Activated naive CD8-positive, alpha-beta T cell treated with anti-CD3 and anti-CD28 coated beads, Interleukin-2, amount 10 ng/mL, durations not matched to agents 7 days and 5 days (primary cell): ENCODE measurements at regions not wholly inside any gene's neighbourhood (a gene's known extent, or its start where the extent isn't known, plus 50 kb on each side); places are given as distances from the start of the nearest gene placed in this dataset.

ENCODE experiments used
- ATAC-seq: fragments of 150-1000 bp; cut with Tn5 transposase; one replicate; pipeline ENCODE4 v1.10.0; 2021; ENCODE audit warnings: low read depth, moderate library complexity
- POLR2A ChIA-PET: fragments of 350-600 bp; sonication (Branson Sonifier 250); formaldehyde crosslinking; loops from one replicate; lab custom pipeline; 2021; ENCODE audit warnings: antibody characterized with exemption; lab: Charles Lee
- DNase-seq: peaks from one replicate; pipeline ENCODE4 v3.0.0; 2021
- H3K27ac Mint-ChIP-seq: one replicate; pipeline ENCODE4 v1.8.0; 2022; ENCODE audit warnings: mild to moderate bottlenecking, mixed read lengths
- H3K27me3 Mint-ChIP-seq: one replicate; pipeline ENCODE4 v1.8.0; 2022; ENCODE audit warnings: mild to moderate bottlenecking, moderate library complexity, mixed read lengths
- H3K36me3 Mint-ChIP-seq: one replicate; pipeline ENCODE4 v1.8.0; 2021; ENCODE audit warnings: mild to moderate bottlenecking, mixed read lengths
- H3K4me1 Mint-ChIP-seq: one replicate; pipeline ENCODE4 v1.8.0; 2021; ENCODE audit warnings: mixed read lengths
- H3K4me3 Mint-ChIP-seq: one replicate; pipeline ENCODE4 v1.8.0; 2022; ENCODE audit warnings: mild to moderate bottlenecking, moderate library complexity, mixed read lengths
- H3K9me3 Mint-ChIP-seq: one replicate; pipeline ENCODE4 v1.8.0; 2021; ENCODE audit warnings: mixed read lengths

GRCh38 chr5:2106721-2107120, 224.0 kb upstream of the IRX4 start:
- Mint-ChIP-seq H3K4me3 (no peak overlapping the region), H3K27me3 (peaks cover 4% of the 10 kb centered on the region), H3K36me3 (no peaks in the 10 kb centered on the region), H3K27ac (no peak overlapping the region), H3K9me3 (peaks cover 6% of the 10 kb centered on the region), H3K4me1 (no peaks in the 10 kb centered on the region)
- DNase-seq = no peak
- ATAC-seq = no peak
- POLR2A ChIA-PET = no interaction called here

- Mint-ChIP-seq H3K4me1 (no peaks in the 10 kb centered on the region), H3K4me3 (no peak overlapping the region), H3K9me3 (peaks cover 6% of the 10 kb centered on the region), H3K36me3 (no peaks in the 10 kb centered on the region), H3K27me3 (peaks cover 6% of the 10 kb centered on the region), H3K27ac (no peak overlapping the region)
- ATAC-seq = no peak
- DNase-seq = no peak
- POLR2A ChIA-PET = no interaction called here
Observed at GRCh38 chr5:2105141-2105540, 222.4 kb upstream of the IRX4 start.

- POLR2A ChIA-PET = no interaction called here
- Mint-ChIP-seq H3K27ac (no peak overlapping the region), H3K36me3 (no peaks in the 10 kb centered on the region), H3K4me3 (no peak overlapping the region), H3K27me3 (peaks cover 6% of the 10 kb centered on the region), H3K4me1 (no peaks in the 10 kb centered on the region), H3K9me3 (peaks cover 6% of the 10 kb centered on the region)
- DNase-seq (no peak), ATAC-seq (no peak)
Observed at GRCh38 chr5:2103940-2104339, 221.2 kb upstream of the IRX4 start.

DNA sequence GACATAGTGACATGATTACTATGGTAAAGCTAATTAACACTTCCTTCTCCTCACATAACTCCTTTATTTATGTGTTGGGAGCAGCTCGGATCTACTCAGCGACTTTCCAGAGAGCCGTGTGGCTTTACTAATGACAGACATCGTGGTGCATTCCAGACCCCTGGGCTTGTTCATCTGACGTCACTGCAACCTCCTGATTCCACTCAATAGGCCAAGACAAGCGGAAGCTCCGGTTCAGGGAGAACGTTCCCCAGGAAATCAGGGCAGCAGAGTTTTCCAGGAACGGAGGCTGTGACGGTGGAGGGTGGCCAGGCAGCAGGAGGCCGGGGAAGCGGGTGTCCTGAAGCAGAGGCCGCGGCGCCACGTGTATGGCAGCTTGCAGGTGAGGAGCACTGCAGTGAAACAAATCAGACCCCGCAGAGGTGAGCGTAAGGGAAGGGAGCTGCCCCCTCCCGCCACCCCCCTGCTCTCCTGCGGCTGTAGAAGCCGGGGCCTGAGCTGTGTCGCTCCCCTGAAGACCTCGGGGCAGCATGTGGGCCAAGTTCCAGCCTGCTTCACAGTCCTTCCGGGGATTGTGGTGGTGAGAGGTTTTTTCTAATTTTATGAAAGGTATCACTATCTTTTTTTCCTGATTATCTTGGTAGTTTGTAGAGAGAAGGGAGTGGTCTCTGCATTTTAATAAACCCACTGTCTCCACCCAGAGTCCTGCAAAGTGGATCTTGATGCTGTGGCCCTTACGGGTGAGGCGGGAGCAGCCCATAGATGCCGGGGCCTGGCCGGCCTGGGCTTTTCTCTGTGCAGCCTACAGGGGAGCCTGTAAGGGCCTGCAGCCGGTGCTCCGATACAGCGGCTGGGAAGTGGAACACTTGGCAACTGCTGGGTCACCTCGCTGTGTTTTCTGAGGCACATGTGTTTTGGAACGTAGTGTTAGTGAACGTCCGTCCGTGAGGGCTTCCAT, 220.4 kb upstream of the IRX4 start:
- Mint-ChIP-seq H3K4me1 (no peaks in the 10 kb centered on the region), H3K9me3 (peaks cover 6% of the 10 kb centered on the region), H3K27ac (no peak overlapping the region), H3K36me3 (no peaks in the 10 kb centered on the region), H3K4me3 (no peak overlapping the region), H3K27me3 (peaks cover 6% of the 10 kb centered on the region)
- POLR2A ChIA-PET = no interaction called here
- no peak for DNase-seq
- no peak for ATAC-seq

- Mint-ChIP-seq H3K27ac (no peak overlapping the region), H3K9me3 (peaks cover 6% of the 10 kb centered on the region), H3K4me3 (no peak overlapping the region), H3K36me3 (no peaks in the 10 kb centered on the region), H3K4me1 (no peaks in the 10 kb centered on the region), H3K27me3 (peaks cover 6% of the 10 kb centered on the region)
- no peak for DNase-seq
- no peak for ATAC-seq
- POLR2A ChIA-PET = no interaction called here
Observed at GRCh38 chr5:2101685-2102084, 219.0 kb upstream of the IRX4 start.

GRCh38 chr5:2096887-2097505, 214.3 kb upstream of the IRX4 start:
- POLR2A ChIA-PET = no interaction called here
- ATAC-seq (no peak), DNase-seq (no peak)
- no peaks in the 10 kb centered on the region for H3K9me3 Mint-ChIP-seq
- H3K4me3 Mint-ChIP-seq = no peak overlapping the region
- no peaks in the 10 kb centered on the region for H3K36me3 Mint-ChIP-seq
- H3K27me3 Mint-ChIP-seq = peaks cover 2% of the 10 kb centered on the region
- H3K4me1 Mint-ChIP-seq = no peaks in the 10 kb centered on the region
- H3K27ac Mint-ChIP-seq = no peak overlapping the region

DNA sequence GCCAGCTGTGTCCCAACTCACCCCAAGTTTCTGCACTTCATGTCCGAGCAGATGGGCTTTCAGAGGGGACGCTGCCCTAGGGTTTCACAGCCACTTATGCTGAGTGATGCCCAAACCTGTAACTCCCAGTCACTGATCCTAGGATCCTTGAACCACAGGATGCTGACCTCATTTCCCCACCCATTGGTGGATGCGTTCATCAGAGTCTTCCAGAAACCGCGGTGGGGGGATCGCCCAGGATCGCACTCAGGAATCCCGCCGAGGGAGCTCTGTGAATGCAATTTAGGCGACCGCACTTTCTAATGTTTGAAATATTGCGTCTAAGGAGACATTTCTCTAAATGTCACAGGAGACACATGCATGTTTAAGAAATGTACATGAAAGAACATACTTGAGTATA, 212.3 kb upstream of the IRX4 start:
- no peak overlapping the region for H3K4me3 Mint-ChIP-seq
- H3K27me3 Mint-ChIP-seq = no peaks in the 10 kb centered on the region
- no peaks in the 10 kb centered on the region for H3K9me3 Mint-ChIP-seq
- POLR2A ChIA-PET = no interaction called here
- no peak for ATAC-seq
- DNase-seq = no peak
- H3K4me1 Mint-ChIP-seq = no peaks in the 10 kb centered on the region
- H3K36me3 Mint-ChIP-seq = no peaks in the 10 kb centered on the region
- no peak overlapping the region for H3K27ac Mint-ChIP-seq

GRCh38 chr5:2094616-2094995, 211.9 kb upstream of the IRX4 start:
- Mint-ChIP-seq H3K27ac (no peak overlapping the region), H3K9me3 (no peaks in the 10 kb centered on the region), H3K27me3 (no peaks in the 10 kb centered on the region), H3K36me3 (no peaks in the 10 kb centered on the region), H3K4me3 (no peak overlapping the region), H3K4me1 (no peaks in the 10 kb centered on the region)
- POLR2A ChIA-PET = no interaction called here
- no peak for ATAC-seq
- DNase-seq = no peak

GRCh38 chr5:2093859-2094615, 211.3 kb upstream of the IRX4 start:
- Mint-ChIP-seq H3K27ac (no peak overlapping the region), H3K36me3 (no peaks in the 10 kb centered on the region), H3K9me3 (no peaks in the 10 kb centered on the region), H3K4me1 (no peaks in the 10 kb centered on the region), H3K4me3 (no peak overlapping the region), H3K27me3 (no peaks in the 10 kb centered on the region)
- ATAC-seq (no peak), DNase-seq (no peak)
- POLR2A ChIA-PET = no interaction called here

DNA sequence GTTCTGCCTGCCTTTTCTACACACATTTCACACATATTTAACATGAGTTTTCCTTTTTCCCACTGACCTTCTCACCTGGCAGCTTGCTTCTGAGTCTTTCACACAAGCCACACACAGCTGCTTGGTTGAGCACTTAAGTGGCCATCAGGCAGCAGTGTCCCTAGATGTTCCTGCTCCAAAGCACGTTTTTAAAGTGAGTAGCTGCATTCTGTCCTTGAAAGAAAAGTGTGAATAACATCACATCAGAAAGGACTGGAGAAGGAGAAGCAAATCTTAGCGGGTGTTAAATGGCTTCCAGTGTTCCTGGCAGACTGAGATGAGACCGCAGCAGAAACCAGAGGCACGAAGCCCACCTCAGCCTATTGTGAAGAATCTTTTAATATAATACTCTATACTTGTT, 209.2 kb upstream of the IRX4 start:
- no peak overlapping the region for H3K27ac Mint-ChIP-seq
- POLR2A ChIA-PET = no interaction called here
- H3K4me3 Mint-ChIP-seq = no peak overlapping the region
- H3K4me1 Mint-ChIP-seq = no peaks in the 10 kb centered on the region
- no peaks in the 10 kb centered on the region for H3K36me3 Mint-ChIP-seq
- ATAC-seq = no peak
- H3K27me3 Mint-ChIP-seq = peaks cover 4% of the 10 kb centered on the region
- no peaks in the 10 kb centered on the region for H3K9me3 Mint-ChIP-seq
- no peak for DNase-seq

GRCh38 chr5:2087980-2088379, 205.3 kb upstream of the IRX4 start:
- no peaks in the 10 kb centered on the region for H3K36me3 Mint-ChIP-seq
- no peak for ATAC-seq
- DNase-seq = no peak
- H3K27me3 Mint-ChIP-seq = peaks cover 20% of the 10 kb centered on the region
- POLR2A ChIA-PET = no interaction called here
- no peak overlapping the region for H3K4me3 Mint-ChIP-seq
- no peak overlapping the region for H3K27ac Mint-ChIP-seq
- H3K4me1 Mint-ChIP-seq = no peaks in the 10 kb centered on the region
- no peaks in the 10 kb centered on the region for H3K9me3 Mint-ChIP-seq

DNA sequence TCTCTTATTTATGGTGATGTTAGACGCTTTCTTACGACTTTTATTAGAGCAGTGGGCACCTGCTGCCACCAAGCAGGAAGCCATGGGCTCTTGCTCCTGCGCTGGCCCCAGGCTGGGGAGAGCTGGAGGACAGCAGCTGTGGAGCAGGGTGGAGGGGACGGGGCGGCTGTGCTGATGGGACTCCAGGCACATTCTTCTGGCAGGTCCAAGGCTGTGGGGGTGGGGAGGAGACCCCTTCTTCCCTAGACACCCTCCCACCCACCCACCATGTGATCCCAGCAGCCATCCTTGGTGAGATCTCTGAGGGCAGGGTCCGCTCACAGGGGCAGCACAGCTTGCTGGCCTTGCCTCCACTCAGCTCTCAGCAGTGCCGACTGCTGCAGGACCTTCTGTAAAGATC, 192.6 kb upstream of the IRX4 start:
- no peak for ATAC-seq
- Mint-ChIP-seq H3K27me3 (no peaks in the 10 kb centered on the region), H3K4me1 (no peaks in the 10 kb centered on the region), H3K4me3 (no peak overlapping the region), H3K9me3 (no peaks in the 10 kb centered on the region), H3K27ac (no peak overlapping the region), H3K36me3 (no peaks in the 10 kb centered on the region)
- DNase-seq = no peak
- POLR2A ChIA-PET = no interaction called here

GRCh38 chr5:2071562-2071961, 188.8 kb upstream of the IRX4 start:
- POLR2A ChIA-PET = no interaction called here
- Mint-ChIP-seq H3K27ac (no peak overlapping the region), H3K4me1 (no peaks in the 10 kb centered on the region), H3K36me3 (no peaks in the 10 kb centered on the region), H3K4me3 (no peak overlapping the region), H3K9me3 (no peaks in the 10 kb centered on the region), H3K27me3 (peaks cover 3% of the 10 kb centered on the region)
- DNase-seq (no peak), ATAC-seq (no peak)
